Astrocyte (in vitro differentiated cells and primary cell): ENCODE measurements at regions not wholly inside any gene's neighbourhood (a gene's known extent, or its start where the extent isn't known, plus 50 kb on each side); places are given as distances from the start of the nearest gene placed in this dataset.

Experiments used
- CTCF ChIP-seq: IDR thresholded peaks from 2 replicates; pipeline ENCODE4 v1.5.1; 2011; ENCODE audit warnings: low read depth, mild to moderate bottlenecking, inconsistent platforms, low read length, moderate library complexity; ENCODE audit not compliant: insufficient read depth
- EZH2 ChIP-seq: IDR thresholded peaks from 2 replicates; pipeline ENCODE4 v1.6.1; 2012; ENCODE audit warnings: mild to moderate bottlenecking, low read length, inconsistent platforms; ENCODE audit not compliant: insufficient read depth

- TF ChIP-seq CTCF (no peak), EZH2 (no peak)
Observed at GRCh38 chr7:32223721-32224120, 153.5 kb upstream of the PDE1C start.
